Upper lobe of left lung (tissue), 6 donors: ENCODE measurements at regions not wholly inside any gene's neighbourhood (a gene's known extent, or its start where the extent isn't known, plus 50 kb on each side); places are given as distances from the start of the nearest gene placed in this dataset.

Experiments
- ATAC-seq, 2 donors: fragments of 200-7000 bp; cut with Tn5 transposase; one replicate each; pipeline ENCODE4 v1.9.1; 2022; ENCODE audit warnings: mild to moderate bottlenecking in 2 of 2, moderate library complexity in 2 of 2; ENCODE audit not compliant: low FRiP score in 2 of 2
- DNase-seq, 2 donors: peaks; one replicate each; pipeline ENCODE4 v3.0.0-alpha.2; 2019 to 2020
- H3K27ac ChIP-seq, 4 donors: fragments of 200-600 bp; sonication (generic); one replicate each; pipeline ENCODE4 v1.5.1; 2016 to 2019
- H3K27me3 ChIP-seq, 4 donors: fragments of 200-600 bp; sonication (generic); one replicate each; pipeline ENCODE4 v1.5.1; 2017 to 2019
- H3K36me3 ChIP-seq, 4 donors: fragments of 200-600 bp; sonication (generic); one replicate each; pipeline ENCODE4 v1.5.1; 2016 to 2019
- H3K4me1 ChIP-seq, 4 donors: fragments of 200-600 bp; sonication (generic); one replicate each; pipeline ENCODE4 v1.5.1; 2018 to 2019
- H3K4me3 ChIP-seq, 4 donors: fragments of 200-600 bp; sonication (generic); one replicate each; pipeline ENCODE4 v1.5.1; 2017 to 2019; ENCODE audit warnings: mild to moderate bottlenecking in 2 of 4, moderate library complexity in 1 of 4
- H3K9me3 ChIP-seq, 4 donors: fragments of 200-600 bp; sonication (generic); one replicate each; pipeline ENCODE4 v1.5.1; 2018 to 2019
- EP300 ChIP-seq, 4 donors: sonication (generic); formaldehyde crosslinking; IDR thresholded peaks; one replicate each; pipeline ENCODE4 v1.5.1; 2017; ENCODE audit warnings: antibody characterized with exemption in 4 of 4, control low read depth in 2 of 4
- POLR2A ChIP-seq, 4 donors: fragments of 450-650 bp; IDR thresholded peaks; one replicate each; pipeline ENCODE4 v1.5.1; 2016 to 2017; ENCODE audit warnings: antibody characterized with exemption in 4 of 4, mild to moderate bottlenecking in 2 of 4
- POLR2AphosphoS5 ChIP-seq, 2 donors: sonication (generic); formaldehyde crosslinking; IDR thresholded peaks; one replicate each; pipeline ENCODE4 v1.5.1; 2017; ENCODE audit warnings: antibody characterized with exemption in 2 of 2
- WGBS, 2 donors: methylation state at CpG; one replicate each; pipeline ENCODE4 v1.1.5; 2017 to 2018; 5-methylcytosine and 5-hydroxymethylcytosine counted together
- TF ChIP-seq, protein P1 (sequence below), 6 experiments: fragments of 450-650 bp in 4 of 6; fragments of 200-600 bp in 2 of 6; sonication (generic) in 2 of 6; IDR thresholded peaks; one replicate each; pipeline ENCODE4 v1.5.1; 2016 to 2019; ENCODE audit warnings: antibody characterized with exemption in 6 of 6
- donor health status: DM: no; HTN: no; CAD: no; lungs with moderate emphysema.
- donor health status: DM: no; HTN: yes; CAD: no; lungs with severe emphysema.

DNA sequence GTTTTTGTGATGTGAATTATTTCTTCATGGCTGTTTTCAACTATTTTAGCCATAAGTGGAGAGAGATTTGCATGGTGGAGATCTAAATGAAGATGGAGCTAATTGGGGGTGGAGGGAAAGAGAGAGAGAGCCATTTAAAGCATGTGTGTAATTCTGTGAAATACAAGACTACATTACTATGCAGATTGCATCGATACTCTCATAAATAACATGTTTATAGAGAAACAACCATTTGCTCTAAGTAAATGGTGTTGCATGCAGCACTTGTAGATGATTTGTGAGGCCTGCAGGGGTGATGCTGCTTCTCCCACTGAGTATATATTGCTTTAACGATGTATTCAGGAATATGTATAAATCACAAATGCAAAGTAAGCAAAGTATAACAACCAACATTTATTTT is 270.2 kb upstream of the RIOK2 start:
- H3K4me3 ChIP-seq = no peak overlapping the region
- ATAC-seq (no peak), DNase-seq (no peak)
- 80 to 84% methylated on average over 2 of the region's 2 CpGs for WGBS, 2 donors
- TF ChIP-seq, protein P1, sequence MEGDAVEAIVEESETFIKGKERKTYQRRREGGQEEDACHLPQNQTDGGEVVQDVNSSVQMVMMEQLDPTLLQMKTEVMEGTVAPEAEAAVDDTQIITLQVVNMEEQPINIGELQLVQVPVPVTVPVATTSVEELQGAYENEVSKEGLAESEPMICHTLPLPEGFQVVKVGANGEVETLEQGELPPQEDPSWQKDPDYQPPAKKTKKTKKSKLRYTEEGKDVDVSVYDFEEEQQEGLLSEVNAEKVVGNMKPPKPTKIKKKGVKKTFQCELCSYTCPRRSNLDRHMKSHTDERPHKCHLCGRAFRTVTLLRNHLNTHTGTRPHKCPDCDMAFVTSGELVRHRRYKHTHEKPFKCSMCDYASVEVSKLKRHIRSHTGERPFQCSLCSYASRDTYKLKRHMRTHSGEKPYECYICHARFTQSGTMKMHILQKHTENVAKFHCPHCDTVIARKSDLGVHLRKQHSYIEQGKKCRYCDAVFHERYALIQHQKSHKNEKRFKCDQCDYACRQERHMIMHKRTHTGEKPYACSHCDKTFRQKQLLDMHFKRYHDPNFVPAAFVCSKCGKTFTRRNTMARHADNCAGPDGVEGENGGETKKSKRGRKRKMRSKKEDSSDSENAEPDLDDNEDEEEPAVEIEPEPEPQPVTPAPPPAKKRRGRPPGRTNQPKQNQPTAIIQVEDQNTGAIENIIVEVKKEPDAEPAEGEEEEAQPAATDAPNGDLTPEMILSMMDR (IDR thresholded peaks at IDR 0.05) = no peak
- TF ChIP-seq POLR2AphosphoS5 (IDR thresholded peaks at IDR 0.05) = no peak
- TF ChIP-seq POLR2A (IDR thresholded peaks at IDR 0.05) = no peak
- no peak for TF ChIP-seq EP300 (IDR thresholded peaks at IDR 0.05)
- H3K4me1 ChIP-seq = no peaks in the 10 kb centered on the region
- no peaks in the 10 kb centered on the region for H3K27me3 ChIP-seq
- no peaks in the 10 kb centered on the region for H3K9me3 ChIP-seq
- H3K27ac ChIP-seq = no peak overlapping the region
- H3K36me3 ChIP-seq = no peaks in the 10 kb centered on the region

DNA sequence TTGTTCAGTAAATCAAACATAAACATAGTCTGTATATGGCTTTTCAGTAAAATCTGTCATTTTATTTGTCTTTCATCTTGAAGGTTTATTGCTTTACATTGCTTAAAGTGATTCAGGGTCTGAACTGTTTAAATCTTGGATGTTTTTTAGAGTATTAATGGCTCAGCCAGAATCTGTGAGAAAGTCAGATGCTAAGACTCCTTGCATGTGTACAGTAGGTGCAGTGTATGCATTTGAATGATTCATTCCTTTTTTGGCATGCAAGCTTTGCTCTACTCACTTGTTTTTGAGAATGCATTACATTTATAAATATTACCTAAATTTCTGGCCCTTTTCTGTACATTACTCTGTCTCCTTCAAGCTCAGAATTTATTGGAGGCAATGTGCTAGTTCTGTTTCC is 271.0 kb upstream of the RIOK2 start:
- ATAC-seq = no peak
- H3K36me3 ChIP-seq = no peaks in the 10 kb centered on the region
- no peak overlapping the region for H3K4me3 ChIP-seq
- no peaks in the 10 kb centered on the region for H3K4me1 ChIP-seq
- no peaks in the 10 kb centered on the region for H3K27me3 ChIP-seq
- H3K9me3 ChIP-seq = no peaks in the 10 kb centered on the region
- no peak overlapping the region for H3K27ac ChIP-seq
- TF ChIP-seq, protein P1 (IDR thresholded peaks at IDR 0.05) = no peak
- TF ChIP-seq EP300 (IDR thresholded peaks at IDR 0.05) (no peak), POLR2A (IDR thresholded peaks at IDR 0.05) (no peak), POLR2AphosphoS5 (IDR thresholded peaks at IDR 0.05) (no peak)
- no peak for DNase-seq

- H3K27ac ChIP-seq = no peak overlapping the region
- 79 to 100% methylated on average over 1 of the region's 1 CpG for WGBS, 2 donors
- no peaks in the 10 kb centered on the region for H3K4me1 ChIP-seq
- no peaks in the 10 kb centered on the region for H3K9me3 ChIP-seq
- H3K27me3 ChIP-seq = no peaks in the 10 kb centered on the region
- H3K4me3 ChIP-seq = no peak overlapping the region
- DNase-seq (no peak), ATAC-seq (no peak)
- H3K36me3 ChIP-seq = no peaks in the 10 kb centered on the region
- TF ChIP-seq EP300 (IDR thresholded peaks at IDR 0.05) (no peak), POLR2AphosphoS5 (IDR thresholded peaks at IDR 0.05) (no peak)
- TF ChIP-seq, protein P1 (IDR thresholded peaks at IDR 0.05) = no peak
These were observed 272.9 kb upstream of the RIOK2 start for GRCh38 chr5:97455996-97456395.

- WGBS, 2 donors = 77 to 89% methylated on average over 5 of the region's 5 CpGs
- no peak overlapping the region for H3K4me3 ChIP-seq
- ATAC-seq = no peak
These were observed 275.8 kb upstream of the RIOK2 start for GRCh38 chr5:97458851-97459250.

GRCh38 chr5:97471951-97472350 is 288.9 kb upstream of the RIOK2 start:
- ATAC-seq (peak in 1 of 2 donors; percentile 51), DNase-seq (peak in 1 of 2 donors; percentile 55)
- H3K36me3 ChIP-seq = no peaks in the 10 kb centered on the region
- TF ChIP-seq POLR2A (IDR thresholded peaks at IDR 0.05) (no peak), POLR2AphosphoS5 (IDR thresholded peaks at IDR 0.05) (no peak), EP300 (IDR thresholded peaks at IDR 0.05) (no peak)
- TF ChIP-seq, protein P1 (IDR thresholded peaks at IDR 0.05) = no peak
- WGBS, 2 donors = 83 to 100% methylated on average over 2 to 9 of the region's 10 CpGs
- H3K9me3 ChIP-seq = peaks cover 0 to 24% (median 2%) of the 10 kb centered on the region in 4 donors
- H3K4me3 ChIP-seq = no peak overlapping the region
- H3K27ac ChIP-seq = no peak overlapping the region
- H3K27me3 ChIP-seq = no peaks in the 10 kb centered on the region
- H3K4me1 ChIP-seq = no peaks in the 10 kb centered on the region

More at GRCh38 chr5:97458851-97459250, 275.8 kb upstream of the RIOK2 start:
- H3K27me3 ChIP-seq = no peaks in the 10 kb centered on the region
- DNase-seq = no peak
- H3K36me3 ChIP-seq = no peaks in the 10 kb centered on the region
- no peak for TF ChIP-seq POLR2AphosphoS5 (IDR thresholded peaks at IDR 0.05)
- no peak for TF ChIP-seq EP300 (IDR thresholded peaks at IDR 0.05)
- TF ChIP-seq POLR2A (IDR thresholded peaks at IDR 0.05) = no peak
- TF ChIP-seq, protein P1 (IDR thresholded peaks at IDR 0.05) = no peak
- H3K27ac ChIP-seq = no peak overlapping the region
- H3K4me1 ChIP-seq = no peaks in the 10 kb centered on the region
- H3K9me3 ChIP-seq = no peaks in the 10 kb centered on the region
